Left ventricle myocardium inferior (tissue), 1 donor: ENCODE measurements at regions not wholly inside any gene's neighbourhood (a gene's known extent, or its start where the extent isn't known, plus 50 kb on each side); places are given as distances from the start of the nearest gene placed in this dataset.

ENCODE experiments used
- DNase-seq: peaks from one replicate; pipeline ENCODE4 v3.0.0-alpha.2; 2020
- H3K27ac ChIP-seq: fragments of 200-600 bp; replicated peaks from 2 replicates; pipeline ENCODE4 v1.8.0; 2021
- H3K27me3 ChIP-seq: fragments of 200-600 bp; 2 replicates; pipeline ENCODE4 v1.8.0; 2021; ENCODE audit warnings: low read depth
- H3K36me3 ChIP-seq: fragments of 200-600 bp; 2 replicates; pipeline ENCODE4 v1.8.0; 2021
- H3K4me1 ChIP-seq: fragments of 200-600 bp; 2 replicates; pipeline ENCODE4 v1.8.0; 2021
- H3K4me3 ChIP-seq: fragments of 200-600 bp; 2 replicates; pipeline ENCODE4 v1.8.0; 2021; ENCODE audit warnings: mild to moderate bottlenecking, moderate library complexity
- H3K9me3 ChIP-seq: fragments of 200-600 bp; replicated peaks from 2 replicates; pipeline ENCODE4 v1.8.0; 2021
- intact Hi-C: fragments of 100-400 bp; cut with micrococcal nuclease; formaldehyde crosslinking; loops from one replicate; pipeline ENCODE4 v1.11.0; 2022
- TF ChIP-seq, protein P1 (sequence below): fragments of 200-600 bp; IDR thresholded peaks from 2 replicates; pipeline ENCODE4 v1.8.0; 2021; ENCODE audit warnings: antibody characterized with exemption, mild to moderate bottlenecking, borderline replicate concordance
- donor health status: DM: no; HTN: yes; CAD: no; lungs with severe emphysema.

DNA sequence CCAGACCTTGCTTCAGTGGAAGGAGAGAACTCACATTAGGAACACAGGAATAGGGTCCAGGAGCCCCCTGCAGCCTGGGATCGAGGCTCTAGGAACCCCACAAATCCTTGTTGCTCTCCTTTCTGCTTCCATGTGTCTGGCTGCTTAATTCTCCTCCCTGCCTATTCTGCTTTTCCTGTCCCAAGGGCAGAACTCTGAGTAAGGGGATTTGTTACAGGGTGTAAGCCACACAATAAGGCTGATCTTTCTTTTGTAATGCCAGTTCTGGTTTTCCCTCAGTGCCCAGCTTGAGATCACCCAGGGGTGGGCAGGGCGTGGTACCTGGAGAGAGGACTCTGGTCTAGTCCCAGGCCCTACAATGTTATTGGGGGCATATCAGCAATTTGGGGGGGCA is 119.6 kb upstream of the MGAT5 start:
- H3K27me3 ChIP-seq, result no peaks in the 10 kb centered on the region
- H3K4me3 ChIP-seq, result no peak overlapping the region
- intact Hi-C loops, result no loop called here
- peaks cover 86% of the 10 kb centered on the region for H3K4me1 ChIP-seq
- DNase-seq, result no peak
- no peaks in the 10 kb centered on the region for H3K36me3 ChIP-seq
- TF ChIP-seq, protein P1, sequence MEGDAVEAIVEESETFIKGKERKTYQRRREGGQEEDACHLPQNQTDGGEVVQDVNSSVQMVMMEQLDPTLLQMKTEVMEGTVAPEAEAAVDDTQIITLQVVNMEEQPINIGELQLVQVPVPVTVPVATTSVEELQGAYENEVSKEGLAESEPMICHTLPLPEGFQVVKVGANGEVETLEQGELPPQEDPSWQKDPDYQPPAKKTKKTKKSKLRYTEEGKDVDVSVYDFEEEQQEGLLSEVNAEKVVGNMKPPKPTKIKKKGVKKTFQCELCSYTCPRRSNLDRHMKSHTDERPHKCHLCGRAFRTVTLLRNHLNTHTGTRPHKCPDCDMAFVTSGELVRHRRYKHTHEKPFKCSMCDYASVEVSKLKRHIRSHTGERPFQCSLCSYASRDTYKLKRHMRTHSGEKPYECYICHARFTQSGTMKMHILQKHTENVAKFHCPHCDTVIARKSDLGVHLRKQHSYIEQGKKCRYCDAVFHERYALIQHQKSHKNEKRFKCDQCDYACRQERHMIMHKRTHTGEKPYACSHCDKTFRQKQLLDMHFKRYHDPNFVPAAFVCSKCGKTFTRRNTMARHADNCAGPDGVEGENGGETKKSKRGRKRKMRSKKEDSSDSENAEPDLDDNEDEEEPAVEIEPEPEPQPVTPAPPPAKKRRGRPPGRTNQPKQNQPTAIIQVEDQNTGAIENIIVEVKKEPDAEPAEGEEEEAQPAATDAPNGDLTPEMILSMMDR, result no peak
- H3K9me3 ChIP-seq, result no peaks in the 10 kb centered on the region
- H3K27ac ChIP-seq, result peak overlapping the region; percentile 91

DNA sequence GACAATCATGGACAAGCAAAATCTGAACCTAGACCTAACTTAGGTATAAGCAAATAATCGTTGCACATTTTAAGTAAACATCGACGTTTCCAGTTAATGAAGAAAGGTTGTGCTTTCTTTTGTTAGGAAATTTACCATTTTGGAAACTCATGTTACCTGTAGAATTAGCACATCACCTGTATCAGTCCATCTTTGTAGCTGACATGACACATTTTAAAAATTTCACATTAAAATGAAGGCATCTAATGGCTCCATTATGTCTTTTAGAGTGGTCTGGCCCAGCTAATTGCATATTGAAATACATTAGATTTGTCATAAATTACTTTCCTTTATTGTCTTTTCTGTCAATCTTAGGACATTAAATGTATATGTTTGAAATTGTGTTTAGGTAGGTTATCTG is 119.0 kb upstream of the MGAT5 start:
- Histone ChIP-seq H3K9me3 (no peaks in the 10 kb centered on the region), H3K4me3 (no peak overlapping the region), H3K27ac (peak overlapping the region; percentile 91), H3K4me1 (peaks cover 88% of the 10 kb centered on the region), H3K36me3 (no peaks in the 10 kb centered on the region), H3K27me3 (no peaks in the 10 kb centered on the region)
- DNase-seq, result no peak
- TF ChIP-seq, protein P1, result no peak
- intact Hi-C loops, result no loop called here

DNA sequence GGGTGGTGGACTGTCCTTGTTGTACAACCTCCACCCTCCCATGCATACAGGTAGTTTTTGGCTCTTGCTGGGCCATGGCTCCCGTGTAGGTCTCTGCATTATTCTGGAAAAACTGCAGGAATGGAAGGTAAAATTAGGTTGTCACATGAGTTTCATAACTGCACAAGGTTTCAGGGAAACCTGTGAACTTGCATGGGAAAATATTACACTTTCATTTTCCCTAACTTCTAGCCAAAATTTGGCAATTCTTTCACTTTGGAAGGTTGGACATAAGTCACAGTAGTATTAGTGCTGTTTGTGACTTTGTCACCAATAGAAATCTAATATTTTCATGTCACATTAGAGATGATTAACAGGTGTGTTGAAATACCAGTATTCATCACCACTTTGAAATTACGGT is 118.1 kb upstream of the MGAT5 start:
- intact Hi-C loops, result no loop called here
- peaks cover 98% of the 10 kb centered on the region for H3K4me1 ChIP-seq
- no peaks in the 10 kb centered on the region for H3K36me3 ChIP-seq
- TF ChIP-seq, protein P1, result no peak
- H3K27ac ChIP-seq, result peak overlapping the region; percentile 91
- no peak for DNase-seq
- H3K27me3 ChIP-seq, result no peaks in the 10 kb centered on the region
- H3K4me3 ChIP-seq, result no peak overlapping the region
- H3K9me3 ChIP-seq, result no peaks in the 10 kb centered on the region

DNA sequence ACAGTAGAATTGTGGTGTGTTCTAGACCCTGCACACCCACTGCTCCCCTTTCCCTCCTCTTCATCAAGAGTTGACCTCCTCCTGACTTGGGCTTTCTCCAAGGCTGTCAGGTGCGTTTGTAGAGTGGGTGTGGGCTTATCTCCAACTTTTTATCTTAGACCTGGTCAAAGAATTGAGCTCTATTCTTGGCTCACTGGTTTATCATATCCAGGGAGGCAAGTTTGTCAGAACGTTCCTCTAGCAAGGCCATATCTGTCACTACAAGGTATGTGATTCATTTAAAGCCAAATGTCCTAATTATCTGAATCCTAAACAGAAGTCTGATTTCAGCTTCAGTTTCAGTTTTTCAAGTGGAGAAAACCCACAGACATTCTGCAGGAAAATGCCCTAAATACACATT is 117.1 kb upstream of the MGAT5 start:
- Histone ChIP-seq H3K9me3 (no peaks in the 10 kb centered on the region), H3K4me1 (peaks cover 100% of the 10 kb centered on the region), H3K36me3 (no peaks in the 10 kb centered on the region), H3K27ac (peak overlapping the region; percentile 91), H3K27me3 (no peaks in the 10 kb centered on the region), H3K4me3 (peak overlapping the region; percentile 51)
- intact Hi-C loops, result no loop called here
- TF ChIP-seq, protein P1, result no peak
- DNase-seq, result no peak

DNA sequence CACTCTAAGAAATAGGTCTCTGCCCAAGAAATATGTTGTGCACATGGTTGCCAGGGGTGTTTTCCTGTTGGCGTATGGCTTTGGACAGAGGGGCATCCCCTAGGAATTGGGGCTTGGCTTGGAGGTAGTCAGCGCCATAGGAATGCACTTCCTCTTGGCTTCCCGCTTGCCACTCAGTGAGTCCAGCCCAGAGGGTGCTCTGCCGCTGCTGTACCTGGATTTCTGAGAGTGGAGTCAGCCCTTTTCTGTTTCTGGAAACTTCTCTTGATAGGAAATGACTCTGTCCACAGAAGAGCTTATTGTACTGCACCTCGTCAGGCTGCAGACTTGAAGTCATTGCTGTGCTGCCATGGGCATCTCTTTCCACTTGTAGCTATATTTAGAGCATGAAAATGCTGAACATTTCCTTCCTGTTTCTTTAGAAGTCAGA is 116.7 kb upstream of the MGAT5 start:
- H3K4me3 ChIP-seq, result peak overlapping the region; percentile 51
- no peaks in the 10 kb centered on the region for H3K9me3 ChIP-seq
- no peak for DNase-seq
- peaks cover 100% of the 10 kb centered on the region for H3K4me1 ChIP-seq
- TF ChIP-seq, protein P1, result no peak
- peak overlapping the region; percentile 91 for H3K27ac ChIP-seq
- intact Hi-C loops, result no loop called here
- no peaks in the 10 kb centered on the region for H3K27me3 ChIP-seq
- H3K36me3 ChIP-seq, result no peaks in the 10 kb centered on the region

DNA sequence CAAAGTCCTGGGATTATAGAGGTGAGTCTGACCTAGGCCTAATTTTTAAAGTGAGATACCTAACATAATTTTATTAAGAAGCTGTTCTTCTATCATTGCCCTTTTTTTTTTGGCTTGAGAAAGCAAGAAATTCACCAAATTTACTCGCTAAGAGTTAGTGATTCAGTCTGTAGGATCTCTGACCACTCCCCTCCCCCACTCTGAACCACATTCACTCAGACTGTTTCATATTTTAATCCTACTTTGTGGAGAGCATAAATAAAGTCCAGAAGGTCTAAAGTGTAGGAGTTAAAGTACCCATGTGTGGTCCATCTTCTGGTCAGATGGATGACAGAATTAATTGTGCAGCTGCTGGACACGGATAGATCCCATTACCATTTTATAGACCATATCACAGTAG is 115.8 kb upstream of the MGAT5 start:
- peak overlapping the region; percentile 91 for H3K27ac ChIP-seq
- no peak for DNase-seq
- H3K36me3 ChIP-seq, result no peaks in the 10 kb centered on the region
- no peaks in the 10 kb centered on the region for H3K27me3 ChIP-seq
- intact Hi-C loops, result no loop called here
- peaks cover 100% of the 10 kb centered on the region for H3K4me1 ChIP-seq
- TF ChIP-seq, protein P1, result no peak
- H3K4me3 ChIP-seq, result peak overlapping the region; percentile 51
- no peaks in the 10 kb centered on the region for H3K9me3 ChIP-seq
